ENCODE measurements at regions not wholly inside any gene's neighbourhood (a gene's known extent, or its start where the extent isn't known, plus 50 kb on each side); places are given as distances from the start of the nearest gene placed in this dataset.

DNA sequence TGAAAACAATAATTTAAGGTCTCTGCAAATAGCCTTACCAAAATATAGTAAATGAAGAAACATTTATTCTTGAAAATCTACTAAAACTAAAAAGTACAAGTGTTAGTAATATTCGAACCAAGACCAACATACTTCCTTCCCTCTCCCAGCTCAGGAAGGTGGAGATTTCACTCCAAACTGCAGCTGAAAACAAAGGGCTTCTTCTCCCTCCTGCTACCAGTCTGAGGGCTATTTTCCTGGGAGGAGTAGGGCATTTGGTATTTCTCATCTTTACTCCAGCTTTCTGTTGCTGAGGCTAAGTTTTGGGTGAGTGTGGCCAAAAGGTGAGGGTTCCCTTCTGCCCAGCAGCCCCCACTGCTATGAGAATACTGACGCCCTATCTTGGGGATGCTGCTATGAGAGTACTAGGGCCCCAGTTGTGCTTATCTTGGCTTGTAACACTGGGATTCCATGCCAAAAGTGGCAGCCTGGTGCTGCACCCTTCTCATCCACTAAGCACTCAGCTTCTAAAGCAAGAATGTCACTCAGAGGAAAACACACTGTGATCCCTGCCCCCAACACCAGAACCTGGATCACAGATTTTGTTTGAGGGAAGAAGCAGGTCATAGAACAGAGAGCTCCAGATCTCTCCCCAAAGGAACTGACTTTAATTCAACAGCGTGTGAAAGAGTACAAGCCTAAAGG lies 130.7 kb upstream of the KLF7 start:
- Histone ChIP-seq H2AFZ (ENCODE audit: low read depth, low read length) (no peak overlapping the region), H3K4me3 (ENCODE audit: low read length) (no peak overlapping the region), H3K36me3 (replicated peaks; ENCODE audit: low read depth, low read length) (no peaks in the 10 kb centered on the region), H3K4me2 (ENCODE audit: low read length) (no peak overlapping the region), H3K9ac (ENCODE audit: low read length) (no peak overlapping the region), H3K27ac (ENCODE audit: low read length) (no peak overlapping the region), H3K4me1 (ENCODE audit: low read length) (peaks cover 9% of the 10 kb centered on the region), H3K79me2 (ENCODE audit: low read length) (no peaks in the 10 kb centered on the region), H3K27me3 (ENCODE audit: low read depth, low read length) (peaks cover 4% of the 10 kb centered on the region; the same call in 1 of the 2 replicates), H4K20me1 (ENCODE audit: insufficient read depth, low read length) (no peaks in the 10 kb centered on the region), H3K9me3 (ENCODE audit: insufficient read depth, low read length) (no peaks in the 10 kb centered on the region)
- TF ChIP-seq EZH2phosphoT487 (IDR thresholded peaks at IDR 0.05; ENCODE audit: low read depth) = no peak
- TF ChIP-seq, protein P1, sequence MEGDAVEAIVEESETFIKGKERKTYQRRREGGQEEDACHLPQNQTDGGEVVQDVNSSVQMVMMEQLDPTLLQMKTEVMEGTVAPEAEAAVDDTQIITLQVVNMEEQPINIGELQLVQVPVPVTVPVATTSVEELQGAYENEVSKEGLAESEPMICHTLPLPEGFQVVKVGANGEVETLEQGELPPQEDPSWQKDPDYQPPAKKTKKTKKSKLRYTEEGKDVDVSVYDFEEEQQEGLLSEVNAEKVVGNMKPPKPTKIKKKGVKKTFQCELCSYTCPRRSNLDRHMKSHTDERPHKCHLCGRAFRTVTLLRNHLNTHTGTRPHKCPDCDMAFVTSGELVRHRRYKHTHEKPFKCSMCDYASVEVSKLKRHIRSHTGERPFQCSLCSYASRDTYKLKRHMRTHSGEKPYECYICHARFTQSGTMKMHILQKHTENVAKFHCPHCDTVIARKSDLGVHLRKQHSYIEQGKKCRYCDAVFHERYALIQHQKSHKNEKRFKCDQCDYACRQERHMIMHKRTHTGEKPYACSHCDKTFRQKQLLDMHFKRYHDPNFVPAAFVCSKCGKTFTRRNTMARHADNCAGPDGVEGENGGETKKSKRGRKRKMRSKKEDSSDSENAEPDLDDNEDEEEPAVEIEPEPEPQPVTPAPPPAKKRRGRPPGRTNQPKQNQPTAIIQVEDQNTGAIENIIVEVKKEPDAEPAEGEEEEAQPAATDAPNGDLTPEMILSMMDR (IDR thresholded peaks at IDR 0.05; ENCODE audit: low read depth, low read length) = no peak

DNA sequence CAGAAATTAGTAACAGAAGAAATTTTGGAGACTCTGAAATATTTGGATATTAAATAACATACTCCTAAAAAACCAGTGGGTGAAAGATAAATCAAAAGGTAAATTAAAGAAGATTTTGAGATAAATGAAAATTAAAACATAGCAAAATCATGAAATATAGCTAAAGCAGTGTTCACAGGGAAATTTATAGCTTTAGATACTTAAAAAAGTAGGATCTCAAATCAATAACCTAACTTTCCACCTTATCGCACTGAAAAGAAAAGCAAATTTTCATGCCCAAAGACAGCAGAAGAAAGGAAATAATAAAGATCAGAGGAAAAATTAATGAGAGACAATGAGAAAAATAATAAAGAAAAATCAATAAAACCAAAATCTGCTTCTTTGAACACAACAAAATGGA lies 135.1 kb upstream of the KLF7 start:
- Histone ChIP-seq H3K4me3 (ENCODE audit: low read length) (no peak overlapping the region), H4K20me1 (ENCODE audit: insufficient read depth, low read length) (no peaks in the 10 kb centered on the region), H3K27me3 (ENCODE audit: low read depth, low read length) (no peaks in the 10 kb centered on the region), H3K79me2 (ENCODE audit: low read length) (no peaks in the 10 kb centered on the region), H3K4me2 (ENCODE audit: low read length) (no peak overlapping the region), H2AFZ (ENCODE audit: low read depth, low read length) (no peak overlapping the region), H3K4me1 (ENCODE audit: low read length) (no peaks in the 10 kb centered on the region), H3K27ac (ENCODE audit: low read length) (no peak overlapping the region), H3K9ac (ENCODE audit: low read length) (no peak overlapping the region), H3K36me3 (replicated peaks; ENCODE audit: low read depth, low read length) (no peaks in the 10 kb centered on the region), H3K9me3 (ENCODE audit: insufficient read depth, low read length) (no peaks in the 10 kb centered on the region)
- TF ChIP-seq, protein P1 (IDR thresholded peaks at IDR 0.05; ENCODE audit: low read depth, low read length) = no peak
- no peak for TF ChIP-seq EZH2phosphoT487 (IDR thresholded peaks at IDR 0.05; ENCODE audit: low read depth)

DNA sequence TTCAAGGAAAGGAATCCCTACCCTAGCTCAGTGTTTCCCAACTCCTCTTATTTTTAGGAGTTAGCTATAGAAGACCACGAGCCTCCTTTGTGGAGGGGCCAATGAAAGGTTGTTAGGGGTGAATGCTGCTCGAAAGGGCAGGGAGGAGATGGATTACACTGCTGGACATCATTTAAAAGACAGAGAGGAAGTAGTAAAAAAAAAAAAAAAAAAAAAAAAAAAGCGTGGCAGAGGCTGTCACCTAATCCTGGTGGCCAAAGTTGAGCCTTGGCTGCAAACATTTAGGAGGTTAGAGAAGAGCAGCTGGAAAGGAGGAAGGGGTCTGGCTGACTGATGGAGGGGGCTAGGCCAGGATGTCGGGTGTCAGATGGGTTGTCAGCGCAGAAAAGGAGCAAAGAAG lies 139.0 kb upstream of the KLF7 start:
- Histone ChIP-seq H3K79me2 (ENCODE audit: low read length) (no peaks in the 10 kb centered on the region), H3K9ac (ENCODE audit: low read length) (no peak overlapping the region), H2AFZ (ENCODE audit: low read depth, low read length) (no peak overlapping the region), H3K4me2 (ENCODE audit: low read length) (no peak overlapping the region), H3K36me3 (replicated peaks; ENCODE audit: low read depth, low read length) (no peaks in the 10 kb centered on the region), H3K27me3 (ENCODE audit: low read depth, low read length) (peaks cover 9% of the 10 kb centered on the region; the same call in 1 of the 2 replicates), H3K4me3 (ENCODE audit: low read length) (no peak overlapping the region), H3K4me1 (ENCODE audit: low read length) (no peaks in the 10 kb centered on the region), H4K20me1 (ENCODE audit: insufficient read depth, low read length) (no peaks in the 10 kb centered on the region), H3K9me3 (ENCODE audit: insufficient read depth, low read length) (no peaks in the 10 kb centered on the region), H3K27ac (ENCODE audit: low read length) (no peak overlapping the region)
- TF ChIP-seq EZH2phosphoT487 (IDR thresholded peaks at IDR 0.05; ENCODE audit: low read depth) = no peak
- TF ChIP-seq, protein P1 (IDR thresholded peaks at IDR 0.05; ENCODE audit: low read depth, low read length) = no peak

DNA sequence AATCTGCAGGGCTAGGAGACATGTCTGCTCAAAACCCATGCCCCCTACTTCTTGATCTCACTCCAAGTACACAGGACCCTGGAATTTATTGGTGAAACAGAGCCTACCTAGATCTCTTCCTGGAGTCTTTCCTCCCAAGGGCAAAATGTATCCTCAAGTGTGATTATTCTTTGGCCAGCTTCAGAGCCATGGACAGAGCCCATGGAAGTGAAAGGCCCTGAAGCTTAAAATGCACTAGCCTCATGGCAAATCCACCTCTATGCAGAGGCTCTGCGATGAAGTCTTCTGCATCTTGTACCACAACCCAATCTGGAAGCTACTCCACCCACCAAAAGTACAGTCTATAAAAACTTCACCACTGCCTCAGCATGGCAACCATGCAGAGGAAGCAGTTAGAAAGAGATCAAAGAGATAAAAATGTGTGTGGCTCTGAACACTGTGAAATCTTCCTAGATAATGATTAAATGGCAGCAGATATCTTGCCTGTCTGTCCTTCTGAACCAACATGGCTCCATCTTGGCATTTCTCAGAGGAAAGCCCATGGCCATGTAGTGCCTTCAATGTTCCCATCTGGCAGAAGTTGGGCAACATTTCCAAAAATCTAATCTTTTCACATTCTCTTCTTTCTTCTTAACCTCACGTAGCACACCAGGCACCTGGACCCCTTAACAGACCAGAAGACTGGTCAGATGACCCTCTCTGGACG lies 142.9 kb upstream of the KLF7 start:
- TF ChIP-seq, protein P1 (IDR thresholded peaks at IDR 0.05; ENCODE audit: low read depth, low read length) = no peak
- TF ChIP-seq EZH2phosphoT487 (IDR thresholded peaks at IDR 0.05; ENCODE audit: low read depth) = no peak
- Histone ChIP-seq H2AFZ (ENCODE audit: low read depth, low read length) (no peak overlapping the region), H4K20me1 (ENCODE audit: insufficient read depth, low read length) (no peaks in the 10 kb centered on the region), H3K4me3 (ENCODE audit: low read length) (no peak overlapping the region), H3K9me3 (ENCODE audit: insufficient read depth, low read length) (no peaks in the 10 kb centered on the region), H3K79me2 (ENCODE audit: low read length) (no peaks in the 10 kb centered on the region), H3K9ac (ENCODE audit: low read length) (no peak overlapping the region), H3K4me2 (ENCODE audit: low read length) (no peak overlapping the region), H3K27ac (ENCODE audit: low read length) (no peak overlapping the region), H3K4me1 (ENCODE audit: low read length) (no peaks in the 10 kb centered on the region), H3K36me3 (replicated peaks; ENCODE audit: low read depth, low read length) (no peaks in the 10 kb centered on the region), H3K27me3 (ENCODE audit: low read depth, low read length) (peaks cover 16% of the 10 kb centered on the region; the same call in 1 of the 2 replicates)

Data from OCI-LY3 (cell line).